Thyroid gland (tissue), 4 donors: ENCODE measurements at regions not wholly inside any gene's neighbourhood (a gene's known extent, or its start where the extent isn't known, plus 50 kb on each side); places are given as distances from the start of the nearest gene placed in this dataset.

Experiments
- DNase-seq, 2 donors: peaks; one replicate each; pipeline ENCODE4 v3.0.0-alpha.2; 2019
- H3K27ac ChIP-seq, 3 donors: fragments of 200-600 bp; sonication (generic); 1 replicate in 2 of 3; 2 replicates in 1 of 3; pipeline ENCODE4 v1.5.1; 2016 to 2019; ENCODE audit warnings: mild to moderate bottlenecking in 1 of 3, moderate library complexity in 1 of 3
- H3K27me3 ChIP-seq: fragments of 200-600 bp; sonication (generic); one replicate; pipeline ENCODE4 v1.5.1; 2019
- H3K36me3 ChIP-seq, 2 donors: fragments of 200-600 bp; sonication (generic); one replicate each; pipeline ENCODE4 v1.5.1; 2016 to 2019
- H3K4me1 ChIP-seq, 2 donors: fragments of 200-600 bp; sonication (generic); one replicate each; pipeline ENCODE4 v1.5.1; 2017 to 2019
- H3K4me3 ChIP-seq, 3 donors: fragments of 200-600 bp; sonication (generic); replicated peaks in 1 of 3; 1 replicate in 2 of 3; 2 replicates in 1 of 3; pipeline ENCODE4 v1.5.1; 2016; ENCODE audit warnings: mild to moderate bottlenecking in 1 of 3
- H3K9me3 ChIP-seq: fragments of 200-600 bp; sonication (generic); one replicate; pipeline ENCODE4 v1.5.1; 2017
- CTCF ChIP-seq, 6 experiments: fragments of 200-600 bp in 3 of 6; fragments of 450-650 bp in 3 of 6; sonication (generic) in 3 of 6; IDR thresholded peaks; one replicate each; pipeline ENCODE4 v1.5.1; 2016 to 2019; ENCODE audit warnings: antibody characterized with exemption in 6 of 6, mild to moderate bottlenecking in 2 of 6, inconsistent platforms in 1 of 6, moderate library complexity in 1 of 6
- POLR2A ChIP-seq, 2 donors: fragments of 450-650 bp; IDR thresholded peaks; one replicate each; pipeline ENCODE4 v1.6.1; 2017; ENCODE audit warnings: antibody characterized with exemption in 2 of 2, mild to moderate bottlenecking in 2 of 2, moderate library complexity in 1 of 2
- WGBS, 2 donors: methylation state at CpG; one replicate each; pipeline ENCODE4 v1.1.5; 2017; 5-methylcytosine and 5-hydroxymethylcytosine counted together
- intact Hi-C: fragments of 100-400 bp; cut with DNase I; formaldehyde crosslinking; loops from one replicate; pipeline ENCODE4 v1.15.1; 2023

GRCh38 chr5:60490597-60491166 is 209.3 kb downstream of the DEPDC1B start:
- no peak overlapping the region for H3K4me3 ChIP-seq
- DNase-seq, result no peak
- H3K27me3 ChIP-seq, result no peaks in the 10 kb centered on the region
- intact Hi-C loops, result no loop called here
- no peaks in the 10 kb centered on the region for H3K4me1 ChIP-seq
- H3K9me3 ChIP-seq, result no peaks in the 10 kb centered on the region
- H3K27ac ChIP-seq, result no peak overlapping the region
- 79 to 83% methylated on average over 4 of the region's 4 CpGs for WGBS, 2 donors
- TF ChIP-seq CTCF (IDR thresholded peaks at IDR 0.05) (no peak), POLR2A (IDR thresholded peaks at IDR 0.05) (no peak)
- no peaks in the 10 kb centered on the region for H3K36me3 ChIP-seq

DNA sequence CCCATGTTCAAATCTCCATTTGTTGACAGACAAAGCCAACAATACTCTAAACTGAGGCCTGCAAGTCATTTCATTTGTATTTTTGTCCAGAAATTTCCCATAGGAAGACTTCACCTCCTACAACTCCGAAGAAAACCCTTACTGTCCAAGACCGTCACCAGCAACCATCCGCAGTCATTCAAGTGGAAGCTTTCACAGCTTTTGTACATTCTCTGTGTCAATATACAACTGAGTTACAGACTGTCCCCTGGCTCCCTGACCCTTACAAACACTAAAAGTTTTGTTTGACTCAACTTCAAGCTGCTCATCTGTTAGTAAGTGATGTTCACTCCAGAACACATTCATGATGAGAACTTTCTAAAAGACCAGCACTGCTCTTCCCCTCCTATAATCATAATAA is 210.1 kb downstream of the DEPDC1B start:
- TF ChIP-seq CTCF (IDR thresholded peaks at IDR 0.05) (no peak), POLR2A (IDR thresholded peaks at IDR 0.05) (no peak)
- no peaks in the 10 kb centered on the region for H3K4me1 ChIP-seq
- intact Hi-C loops, result no loop called here
- no peak overlapping the region for H3K4me3 ChIP-seq
- 90 to 95% methylated on average over 3 of the region's 3 CpGs for WGBS, 2 donors
- DNase-seq, result no peak
- H3K9me3 ChIP-seq, result no peaks in the 10 kb centered on the region
- no peaks in the 10 kb centered on the region for H3K36me3 ChIP-seq
- no peak overlapping the region for H3K27ac ChIP-seq
- no peaks in the 10 kb centered on the region for H3K27me3 ChIP-seq

- H3K36me3 ChIP-seq, result no peaks in the 10 kb centered on the region
- H3K27ac ChIP-seq, result no peak overlapping the region
- TF ChIP-seq POLR2A (IDR thresholded peaks at IDR 0.05), result no peak
- TF ChIP-seq CTCF (IDR thresholded peaks at IDR 0.05), result no peak
- H3K9me3 ChIP-seq, result no peaks in the 10 kb centered on the region
- intact Hi-C loops, result no loop called here
- H3K4me1 ChIP-seq, result no peaks in the 10 kb centered on the region
- DNase-seq, result no peak
- H3K4me3 ChIP-seq, result no peak overlapping the region
- 45% methylated on average over 2 of the region's 2 CpGs for WGBS, 2 donors
- no peaks in the 10 kb centered on the region for H3K27me3 ChIP-seq
Observed at GRCh38 chr5:60489377-60489776, 210.6 kb downstream of the DEPDC1B start.

DNA sequence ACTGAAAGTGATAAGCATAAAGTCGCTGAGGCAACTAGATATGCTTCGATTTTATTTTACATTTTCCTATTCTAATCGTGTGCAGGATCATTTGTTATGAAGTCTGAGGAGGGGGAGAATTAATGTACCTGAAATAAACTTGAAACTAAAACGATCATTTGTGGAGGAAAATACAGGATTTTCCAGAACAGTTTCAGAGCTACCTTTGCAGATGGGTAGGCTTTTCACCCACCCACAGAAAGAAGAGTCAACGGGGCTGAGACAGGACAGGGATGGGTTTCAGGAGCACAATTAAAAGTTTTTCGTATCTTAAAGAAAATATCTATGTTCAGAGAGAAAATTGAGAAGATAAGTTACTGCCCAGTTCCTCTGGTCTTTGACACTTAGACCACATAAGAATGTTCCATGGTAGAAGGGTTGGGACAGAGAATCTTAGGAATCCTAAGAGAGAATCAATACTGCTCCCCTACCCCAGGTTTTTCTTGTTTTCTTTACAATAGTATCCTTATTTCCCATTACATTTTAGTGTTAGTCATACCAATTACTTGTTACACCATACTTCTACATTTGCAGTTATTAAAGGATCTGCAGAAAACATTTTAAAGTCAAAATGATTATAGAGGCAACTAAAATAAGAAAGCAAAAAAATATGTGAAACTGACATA is 211.4 kb downstream of the DEPDC1B start:
- no peaks in the 10 kb centered on the region for H3K4me1 ChIP-seq
- H3K27me3 ChIP-seq, result no peaks in the 10 kb centered on the region
- no peaks in the 10 kb centered on the region for H3K9me3 ChIP-seq
- TF ChIP-seq POLR2A (IDR thresholded peaks at IDR 0.05), result no peak
- TF ChIP-seq CTCF (IDR thresholded peaks at IDR 0.05), result no peak
- WGBS, 2 donors, result 45 to 47% methylated on average over 6 of the region's 6 CpGs
- intact Hi-C loops, result no loop called here
- no peaks in the 10 kb centered on the region for H3K36me3 ChIP-seq
- no peak overlapping the region for H3K27ac ChIP-seq
- no peak overlapping the region for H3K4me3 ChIP-seq
- DNase-seq, result no peak

- no peak for TF ChIP-seq POLR2A (IDR thresholded peaks at IDR 0.05)
- TF ChIP-seq CTCF (IDR thresholded peaks at IDR 0.05), result no peak
- H3K27ac ChIP-seq, result no peak overlapping the region
Observed at GRCh38 chr5:60487885-60488442, 212.0 kb downstream of the DEPDC1B start.

More at GRCh38 chr5:60487885-60488442, 212.0 kb downstream of the DEPDC1B start:
- no peaks in the 10 kb centered on the region for H3K9me3 ChIP-seq
- H3K27me3 ChIP-seq, result no peaks in the 10 kb centered on the region
- WGBS, 2 donors, result 34 to 41% methylated on average over 16 of the region's 16 CpGs
- intact Hi-C loops, result no loop called here
- H3K4me3 ChIP-seq, result no peak overlapping the region
- H3K4me1 ChIP-seq, result no peaks in the 10 kb centered on the region
- peak; percentile 12 to 14 for DNase-seq
- H3K36me3 ChIP-seq, result no peaks in the 10 kb centered on the region
